IPS DF 4.7 (cell line): ENCODE measurements at regions not wholly inside any gene's neighbourhood (a gene's known extent, or its start where the extent isn't known, plus 50 kb on each side); places are given as distances from the start of the nearest gene placed in this dataset.
"Not testable (repeated sequence)": the region's sequence is repeated elsewhere in the genome, so short reads cannot be mapped to it uniquely, and the experiment has no call there.

Experiments used
- DNase-seq: peaks from one replicate; pipeline ENCODE4 v3.0.0-alpha.2; 2013; ENCODE audit warnings: low spot score; ENCODE audit errors: extremely low read depth

DNA sequence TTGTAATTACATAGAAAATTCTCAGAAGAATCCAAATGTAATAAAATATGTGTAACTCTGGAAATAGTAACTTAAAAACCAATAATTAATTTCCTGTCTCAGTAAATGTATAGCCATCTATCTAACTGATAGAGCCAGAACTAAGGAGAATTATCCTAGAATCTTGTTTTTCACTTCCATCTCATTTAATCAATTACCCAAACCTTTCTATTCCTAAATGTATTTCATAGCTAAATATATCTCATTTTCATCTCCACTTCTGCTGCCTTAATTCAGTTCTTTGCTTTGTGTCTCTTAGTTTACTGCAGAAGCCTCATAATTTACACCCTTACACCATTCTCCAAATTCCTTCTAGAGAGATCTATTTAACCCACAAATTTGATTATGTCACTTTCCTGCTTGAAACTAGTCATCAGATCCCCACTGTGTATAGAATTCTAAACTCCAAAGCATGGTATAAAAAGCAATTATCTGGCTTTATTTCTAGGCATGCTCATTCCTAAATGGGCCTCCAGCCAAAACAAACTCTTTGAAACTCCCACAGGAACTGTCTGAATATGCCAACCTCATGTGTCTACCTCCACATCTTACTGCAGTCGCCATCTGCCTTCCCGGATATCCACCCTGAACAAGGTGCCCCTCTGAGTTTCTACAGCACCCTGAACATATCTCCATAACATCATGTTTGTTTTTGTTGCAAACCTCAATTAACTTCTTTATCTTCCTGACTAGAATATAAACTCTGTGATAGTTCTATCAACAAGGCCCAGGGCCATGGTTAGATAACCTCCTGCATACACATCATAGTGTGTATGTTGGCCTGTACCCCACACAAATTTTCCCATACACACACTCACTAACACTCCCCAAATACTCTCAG, 70.5 kb upstream of the ADTRP start:
- DNase-seq = no peak

DNA sequence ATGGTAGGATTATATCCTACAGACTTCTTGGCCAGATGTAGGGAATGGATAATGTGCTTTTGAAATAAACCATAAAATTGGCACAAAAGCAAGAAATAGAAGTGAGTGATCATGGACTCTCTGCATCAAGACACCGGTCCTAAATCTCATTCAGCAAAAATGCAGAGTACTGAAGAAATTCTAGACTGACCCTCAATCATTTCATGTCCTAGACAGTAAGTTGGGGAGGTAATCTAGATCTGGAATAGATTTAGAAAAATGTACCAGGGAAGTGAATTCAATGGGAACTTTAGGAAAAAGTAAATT, 69.7 kb upstream of the ADTRP start:
- no peak for DNase-seq

DNA sequence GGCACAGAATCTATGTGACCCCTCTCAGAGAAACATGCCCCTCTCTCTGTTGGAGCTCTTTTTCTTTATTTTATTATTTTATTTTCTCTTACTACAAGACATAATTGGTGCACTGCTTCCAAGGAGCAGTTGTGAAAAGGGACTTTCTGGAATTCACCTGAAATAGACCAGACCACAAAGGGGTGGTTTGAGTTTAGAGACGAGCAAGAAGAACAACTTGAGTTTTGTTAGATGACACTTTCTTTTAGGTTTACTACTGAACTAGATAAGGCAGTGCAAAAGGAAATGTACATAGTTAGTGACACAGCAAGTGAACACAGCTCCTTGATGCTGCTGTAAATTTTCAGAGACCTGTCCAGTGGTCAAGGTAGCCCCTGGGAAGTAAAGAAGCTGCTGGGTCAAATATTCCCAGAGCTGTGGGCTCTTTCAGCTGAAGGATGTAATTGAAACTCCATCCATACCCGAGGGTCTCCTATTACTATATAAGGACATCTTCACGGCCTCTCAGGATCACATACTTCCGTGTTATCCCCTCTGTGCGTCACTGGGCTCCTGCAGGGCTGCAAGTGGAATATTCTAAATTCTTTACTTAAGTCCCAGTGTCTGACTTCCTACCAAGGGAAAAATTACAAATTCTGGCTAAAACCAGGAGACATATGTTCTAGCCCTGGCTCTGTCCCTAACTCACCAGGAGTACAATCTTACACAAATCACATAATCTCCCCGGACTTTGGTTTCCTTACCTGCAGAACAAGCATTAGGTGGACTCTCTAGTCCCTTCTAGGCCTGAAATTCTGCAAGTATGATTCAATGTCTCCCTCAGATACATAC, 69.1 kb upstream of the ADTRP start:
- DNase-seq = no peak

DNA sequence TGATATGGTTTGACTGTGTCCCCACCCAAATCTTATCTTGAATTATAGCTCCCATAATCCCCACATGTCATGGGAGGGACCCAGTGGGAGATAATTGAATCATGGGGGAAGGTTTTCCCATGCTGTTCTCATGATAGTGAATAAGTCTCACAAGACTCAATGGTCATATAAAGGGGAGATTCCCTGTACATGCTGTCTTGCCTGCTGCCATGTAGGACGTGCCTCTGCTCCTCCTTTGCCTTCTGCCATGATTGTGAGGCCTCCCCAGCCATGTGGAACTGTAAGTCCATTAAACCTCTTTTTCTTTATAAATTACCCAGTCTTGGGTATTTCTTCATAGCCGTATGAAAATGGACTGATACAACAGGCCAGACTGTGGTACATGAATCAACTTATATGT, 68.5 kb upstream of the ADTRP start:
- not testable (repeated sequence) for DNase-seq

DNA sequence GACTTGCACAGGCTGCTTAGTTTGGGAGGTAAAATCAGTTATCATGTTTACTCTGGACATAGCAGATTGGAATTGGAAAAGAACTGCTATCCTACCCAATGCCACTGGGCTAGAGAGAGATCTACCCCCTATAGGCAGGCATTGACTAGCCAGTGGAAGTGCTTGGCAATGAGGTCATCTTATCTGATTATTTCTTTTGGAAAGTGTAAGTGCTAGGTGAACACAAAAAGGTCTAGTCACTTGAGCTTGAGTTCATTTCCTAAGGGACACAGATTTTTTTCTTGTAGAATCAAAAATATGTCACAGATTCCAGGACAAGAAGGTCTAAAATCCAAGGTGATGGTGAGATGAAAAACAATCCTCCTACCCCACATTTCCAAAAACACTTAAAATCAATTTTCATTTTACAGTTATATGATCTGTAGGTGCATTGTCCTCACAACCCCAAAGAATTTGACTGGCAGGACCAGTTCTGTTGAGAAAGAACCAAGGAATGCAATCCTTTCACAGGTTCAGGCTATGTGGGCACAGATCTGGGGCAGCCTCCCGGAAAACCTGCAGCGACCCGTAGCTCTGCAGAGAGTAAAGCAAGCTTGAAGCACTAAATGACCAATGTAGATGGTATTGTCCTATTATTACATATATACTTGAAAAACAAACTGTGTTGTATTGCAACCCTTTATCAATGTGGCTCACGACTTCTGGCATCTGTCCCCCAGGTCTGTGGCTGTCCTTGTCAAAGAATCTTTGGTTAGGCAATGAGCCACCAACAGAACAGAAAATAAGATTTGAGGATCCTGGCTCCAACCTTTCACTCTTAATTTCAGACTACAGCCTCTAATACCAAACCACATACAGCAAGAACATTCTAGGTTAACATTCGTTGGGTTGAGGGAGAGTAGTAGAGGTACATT, 67.3 kb upstream of the ADTRP start:
- DNase-seq = no peak

DNA sequence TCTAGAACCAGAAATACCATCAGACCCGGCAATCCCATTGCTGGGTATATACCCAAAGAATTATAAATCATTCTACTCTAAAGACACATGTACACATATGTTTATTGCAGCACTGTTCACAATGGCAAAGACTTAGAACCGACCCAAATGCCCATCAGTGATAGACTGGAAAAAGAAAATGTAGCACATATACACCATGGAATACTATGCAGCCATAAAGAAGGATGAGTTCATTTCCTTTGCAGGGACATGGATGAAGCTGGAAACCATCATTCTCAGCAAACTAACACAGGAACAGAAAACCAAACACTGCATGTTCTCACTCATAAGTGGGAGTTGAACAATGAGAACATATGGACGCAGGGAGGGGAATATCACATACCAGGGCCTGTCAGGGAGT, 64.2 kb upstream of the ADTRP start:
- DNase-seq = not testable (repeated sequence)

DNA sequence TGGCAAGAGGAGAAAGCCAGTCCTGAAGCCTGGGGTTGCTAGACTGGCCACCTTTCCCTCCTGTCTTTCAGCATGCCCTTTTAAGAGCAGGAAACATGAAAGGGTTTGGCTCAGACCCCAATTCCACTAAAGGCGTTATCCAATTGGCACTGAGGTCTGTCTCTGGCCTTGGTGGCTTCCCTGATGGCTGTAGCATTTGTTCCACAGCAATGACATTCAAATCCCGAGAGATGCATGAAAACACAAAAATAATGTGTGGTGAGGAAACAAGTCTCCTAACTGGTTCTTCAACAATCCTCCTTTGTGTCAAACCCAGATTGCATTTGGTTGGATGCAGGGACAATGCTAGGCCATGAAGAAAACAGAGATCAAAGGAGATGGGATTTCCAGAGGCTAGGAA, 56.5 kb upstream of the ADTRP start:
- no peak for DNase-seq

DNA sequence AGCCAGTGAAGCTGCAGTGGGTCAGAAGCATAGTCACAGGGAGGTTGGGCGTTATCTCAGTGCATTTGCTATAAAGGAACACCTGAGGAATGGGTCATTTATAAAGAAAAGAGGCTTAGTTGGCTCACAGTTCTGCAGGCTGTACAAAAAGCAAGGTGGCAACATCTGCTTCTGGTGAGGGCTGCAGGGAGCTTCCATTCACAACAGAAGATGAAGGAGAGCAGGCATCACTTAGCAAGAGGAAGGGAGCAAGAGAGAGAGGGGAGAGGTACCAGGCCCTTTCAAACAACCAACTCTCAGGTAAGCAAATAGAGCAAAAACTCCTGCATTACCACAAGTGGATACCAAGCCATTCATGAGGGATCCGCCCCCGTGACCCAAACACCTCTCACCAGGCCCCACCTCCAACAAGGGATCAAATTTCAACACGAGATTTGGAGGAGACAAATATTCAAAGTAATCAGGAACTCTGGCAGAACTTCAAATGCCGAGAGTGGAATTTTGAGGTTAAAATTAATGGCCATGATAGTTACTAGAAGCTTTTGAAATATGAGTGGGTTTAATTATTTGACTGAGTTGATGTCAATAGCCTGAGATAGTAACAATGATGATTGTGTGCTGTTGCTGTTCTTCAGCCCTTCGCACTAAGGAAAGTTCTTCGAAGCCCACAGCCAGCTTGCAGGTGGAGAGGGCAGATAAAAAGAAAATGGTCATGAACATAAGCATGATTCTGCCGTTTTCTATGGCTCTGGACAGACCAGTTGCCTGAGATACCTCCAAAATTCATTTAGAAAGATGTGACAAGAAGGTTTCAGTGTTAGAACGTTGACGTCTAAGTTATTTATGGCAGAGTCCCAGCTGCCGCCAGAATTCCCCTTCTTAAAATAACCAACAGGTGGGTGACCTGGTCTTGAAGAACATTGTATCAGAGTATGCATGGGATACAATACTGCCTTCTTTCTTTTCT, 55.3 kb upstream of the ADTRP start:
- no peak for DNase-seq

DNA sequence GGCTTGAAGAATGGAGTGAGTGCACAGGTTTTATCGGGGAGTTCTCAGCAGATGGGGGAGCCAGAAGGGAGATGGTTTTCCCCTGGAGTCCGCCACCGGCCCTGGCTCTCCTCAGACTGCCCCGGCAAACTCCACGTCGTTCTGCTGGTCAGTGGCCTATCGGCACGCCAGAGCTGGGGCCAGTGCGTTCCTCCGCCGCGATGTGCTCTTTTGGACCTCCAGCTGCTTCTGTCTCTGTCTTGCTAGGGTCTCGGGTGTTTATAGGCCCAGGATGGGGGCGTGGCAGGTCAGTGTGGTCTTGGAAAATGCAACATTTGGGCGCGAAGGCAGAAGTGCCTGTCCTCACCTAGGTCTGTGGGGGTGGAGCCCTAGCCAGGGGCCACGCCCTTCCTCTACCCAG, 53.0 kb upstream of the ADTRP start:
- no peak for DNase-seq

DNA sequence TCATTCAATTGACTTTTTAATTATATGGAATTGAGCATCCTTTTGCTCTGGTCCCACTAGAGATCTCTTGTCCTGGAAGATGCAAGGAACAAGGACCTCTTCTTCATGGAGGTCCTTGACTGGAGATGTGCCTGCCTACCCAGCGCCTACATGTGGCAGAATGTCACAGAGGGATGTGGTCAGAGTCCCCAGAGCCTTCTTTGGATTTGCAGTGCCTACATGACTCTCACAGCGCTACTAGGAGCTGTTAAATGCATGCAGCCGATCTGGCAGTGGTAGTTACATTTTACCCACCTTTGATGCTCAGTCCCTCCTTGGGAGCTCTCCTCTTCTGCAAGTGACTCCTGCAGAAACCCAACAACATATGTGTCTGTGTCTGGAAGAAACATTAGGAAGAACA, 51.9 kb upstream of the ADTRP start:
- DNase-seq = no peak

DNA sequence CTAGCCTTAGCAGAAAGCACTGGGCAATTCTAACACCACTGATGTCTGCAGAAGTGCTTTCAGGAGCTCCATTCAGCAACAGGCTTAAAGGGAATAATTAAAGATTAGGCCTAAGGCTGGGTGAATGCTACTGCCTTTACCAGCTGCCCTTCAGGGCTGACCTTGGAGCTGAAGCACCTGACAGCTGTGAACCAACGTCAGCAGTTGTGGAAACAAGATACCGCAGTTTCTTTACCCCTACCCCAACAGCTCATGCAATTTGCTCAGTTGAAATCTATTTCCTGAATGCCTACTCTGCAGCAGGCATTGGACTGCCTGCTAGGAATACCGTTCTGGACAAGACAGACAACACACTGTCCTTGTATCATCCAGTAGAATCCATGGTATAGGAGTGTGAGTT, 51.5 kb upstream of the ADTRP start:
- no peak for DNase-seq

DNA sequence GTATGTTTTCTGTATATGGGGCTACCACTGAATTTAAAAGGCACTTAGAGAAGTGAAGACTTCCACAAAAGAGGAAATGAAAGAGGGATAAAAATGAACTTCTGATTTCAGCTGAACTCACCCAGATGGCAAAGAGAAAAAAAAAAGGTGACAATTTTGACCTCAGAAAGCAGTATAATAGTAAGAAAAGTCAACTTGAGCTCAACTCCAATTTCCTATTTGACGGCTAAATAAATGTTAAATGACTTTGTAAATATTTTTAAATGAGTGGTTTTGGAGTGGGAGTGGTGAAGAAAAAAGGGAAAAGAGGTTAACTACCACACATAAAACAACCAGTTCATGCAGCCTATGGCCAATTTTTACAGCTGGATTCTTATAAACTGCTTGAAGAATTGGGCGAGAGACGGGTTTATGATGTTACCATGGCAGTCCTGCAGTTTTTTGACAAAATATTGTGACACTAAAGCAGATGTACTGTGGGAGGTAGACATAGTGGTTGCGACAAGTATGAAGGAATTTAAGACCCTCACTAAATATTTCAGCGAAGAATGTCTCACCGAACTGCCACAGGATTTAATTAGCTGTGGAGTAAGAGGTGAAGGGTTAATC, 49.8 kb upstream of the ADTRP start:
- no peak for DNase-seq
